Esophagus squamous epithelium (tissue), 4 donors: ENCODE measurements at regions not wholly inside any gene's neighbourhood (a gene's known extent, or its start where the extent isn't known, plus 50 kb on each side); places are given as distances from the start of the nearest gene placed in this dataset.

Source experiments
- POLR2A ChIP-seq, 4 donors: fragments of 450-650 bp; IDR thresholded peaks; one replicate each; pipeline ENCODE4 v1.6.1; 2017; ENCODE audit warnings: antibody characterized with exemption in 4 of 4, mild to moderate bottlenecking in 4 of 4, moderate library complexity in 3 of 4
- TF ChIP-seq, protein P1 (sequence below), 6 experiments: fragments of 450-650 bp in 4 of 6; fragments of 200-600 bp in 2 of 6; sonication (generic) in 2 of 6; IDR thresholded peaks; one replicate each; pipeline ENCODE4 v1.5.1; 2016 to 2019; ENCODE audit warnings: antibody characterized with exemption in 6 of 6, mild to moderate bottlenecking in 4 of 6, moderate library complexity in 4 of 6

DNA sequence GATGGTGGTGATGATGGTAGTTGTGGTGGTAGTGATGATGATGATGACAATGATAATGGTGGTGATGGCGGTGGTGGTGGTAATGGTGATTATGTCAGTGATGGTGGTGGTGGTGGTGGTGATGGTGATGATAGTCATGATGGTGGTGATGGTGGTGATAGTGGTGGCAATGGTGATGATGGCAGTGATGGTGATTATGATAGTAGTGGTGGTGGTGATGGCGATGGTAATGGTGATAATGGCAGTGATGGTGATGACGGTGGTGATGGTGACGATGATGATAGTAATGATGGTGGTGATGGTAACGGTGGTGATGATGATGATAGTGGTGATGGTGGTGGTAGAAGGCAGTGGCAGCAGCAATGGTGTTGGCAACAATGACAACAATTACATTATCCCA lies 55.3 kb downstream of the RBFOX3 start:
- TF ChIP-seq, protein P1, sequence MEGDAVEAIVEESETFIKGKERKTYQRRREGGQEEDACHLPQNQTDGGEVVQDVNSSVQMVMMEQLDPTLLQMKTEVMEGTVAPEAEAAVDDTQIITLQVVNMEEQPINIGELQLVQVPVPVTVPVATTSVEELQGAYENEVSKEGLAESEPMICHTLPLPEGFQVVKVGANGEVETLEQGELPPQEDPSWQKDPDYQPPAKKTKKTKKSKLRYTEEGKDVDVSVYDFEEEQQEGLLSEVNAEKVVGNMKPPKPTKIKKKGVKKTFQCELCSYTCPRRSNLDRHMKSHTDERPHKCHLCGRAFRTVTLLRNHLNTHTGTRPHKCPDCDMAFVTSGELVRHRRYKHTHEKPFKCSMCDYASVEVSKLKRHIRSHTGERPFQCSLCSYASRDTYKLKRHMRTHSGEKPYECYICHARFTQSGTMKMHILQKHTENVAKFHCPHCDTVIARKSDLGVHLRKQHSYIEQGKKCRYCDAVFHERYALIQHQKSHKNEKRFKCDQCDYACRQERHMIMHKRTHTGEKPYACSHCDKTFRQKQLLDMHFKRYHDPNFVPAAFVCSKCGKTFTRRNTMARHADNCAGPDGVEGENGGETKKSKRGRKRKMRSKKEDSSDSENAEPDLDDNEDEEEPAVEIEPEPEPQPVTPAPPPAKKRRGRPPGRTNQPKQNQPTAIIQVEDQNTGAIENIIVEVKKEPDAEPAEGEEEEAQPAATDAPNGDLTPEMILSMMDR (IDR thresholded peaks at IDR 0.05), result no peak
- no peak for TF ChIP-seq POLR2A (IDR thresholded peaks at IDR 0.05)
